HG03354 (cell line): ENCODE measurements at regions not wholly inside any gene's neighbourhood (a gene's known extent, or its start where the extent isn't known, plus 50 kb on each side); places are given as distances from the start of the nearest gene placed in this dataset.

Experiments
- ATAC-seq: cut with Tn5 transposase; IDR thresholded peaks from one replicate; pipeline ENCODE4 v1.9.1; 2021; ENCODE audit warnings: mild to moderate bottlenecking; ENCODE audit not compliant: unreplicated experiment, poor library complexity, severe bottlenecking

DNA sequence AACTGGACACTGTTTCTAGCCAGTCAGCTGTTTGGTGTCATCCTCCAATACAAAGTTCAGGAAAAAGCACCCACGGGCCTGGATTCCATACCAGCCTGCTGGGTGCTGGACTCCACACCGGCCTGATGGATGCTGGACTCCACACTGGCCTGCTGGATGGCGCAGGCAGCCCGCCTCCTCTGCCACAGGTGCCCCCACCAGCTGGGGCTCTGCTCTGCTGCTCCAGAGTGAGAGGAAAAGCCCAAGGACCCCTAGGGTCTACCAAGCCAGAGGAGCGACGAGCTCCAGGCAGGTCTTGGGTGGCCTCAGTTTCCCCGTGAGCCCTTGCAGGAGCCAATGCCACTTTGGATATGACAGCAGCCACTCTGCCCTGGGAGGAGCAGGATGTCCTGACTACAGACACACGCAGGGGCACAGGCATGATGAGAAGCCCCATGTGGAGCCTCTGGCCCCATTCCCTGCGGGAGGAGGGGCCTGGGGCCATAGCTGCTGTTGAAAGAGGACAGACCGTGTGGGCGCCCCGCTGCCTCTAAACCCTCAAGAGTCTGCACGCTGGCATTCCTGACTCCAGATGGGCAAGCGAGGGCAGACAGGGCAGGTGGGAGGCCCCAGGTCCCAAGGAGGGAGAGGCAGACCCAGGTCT lies 141.6 kb downstream of the OLFM1 start:
- no peak for ATAC-seq

DNA sequence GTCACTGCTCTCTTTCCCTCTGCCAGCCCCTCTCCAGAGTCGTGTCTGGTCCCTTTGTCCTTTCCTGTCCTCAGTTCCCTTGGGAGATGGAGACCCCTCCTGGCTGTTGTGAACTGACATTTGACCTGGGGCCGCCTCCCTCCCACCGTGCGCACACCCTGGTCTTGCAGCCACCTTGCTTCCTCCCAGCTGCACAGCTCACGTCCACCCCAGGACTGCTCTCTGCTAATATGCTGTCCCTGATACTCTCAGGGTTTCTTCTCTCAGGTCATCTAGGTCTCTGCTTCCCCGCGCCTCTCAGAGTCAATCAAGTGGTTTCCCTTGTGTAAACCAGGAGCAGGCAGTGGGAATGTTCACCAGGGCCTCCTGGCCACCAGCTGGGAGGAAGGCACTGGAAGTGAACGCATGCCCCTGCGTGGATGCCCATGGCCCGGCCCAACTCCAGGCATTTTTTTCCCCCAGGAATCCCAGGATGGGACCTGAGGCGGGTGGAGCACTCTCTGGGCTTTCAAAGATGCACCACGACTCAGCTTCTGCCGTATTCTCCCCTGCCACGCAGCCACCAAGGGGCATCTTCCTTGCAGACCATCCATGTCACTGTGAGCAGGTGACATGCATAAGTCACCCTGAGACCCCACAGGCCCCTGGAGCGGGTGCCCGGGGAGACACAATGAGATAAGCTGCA lies 142.4 kb downstream of the OLFM1 start:
- ATAC-seq = no peak

DNA sequence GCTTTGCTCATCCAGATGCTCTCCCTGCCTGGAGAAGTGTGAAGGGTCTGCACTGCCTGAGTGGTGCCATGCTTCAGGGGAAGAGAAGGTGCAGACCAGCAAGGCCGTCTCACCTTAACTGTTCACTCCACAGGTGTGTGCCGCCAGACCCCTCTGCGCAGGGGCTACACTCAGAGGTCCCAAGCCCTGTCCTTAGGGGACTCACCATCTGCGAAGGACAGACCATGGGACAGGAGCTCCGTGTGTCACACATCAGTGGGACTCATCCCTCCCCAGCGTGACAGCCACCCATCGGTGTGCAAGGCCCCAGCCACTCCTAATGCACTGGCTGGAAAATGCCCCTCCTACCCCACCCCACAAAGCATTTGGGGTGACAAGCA lies 142.9 kb downstream of the OLFM1 start:
- no peak for ATAC-seq

DNA sequence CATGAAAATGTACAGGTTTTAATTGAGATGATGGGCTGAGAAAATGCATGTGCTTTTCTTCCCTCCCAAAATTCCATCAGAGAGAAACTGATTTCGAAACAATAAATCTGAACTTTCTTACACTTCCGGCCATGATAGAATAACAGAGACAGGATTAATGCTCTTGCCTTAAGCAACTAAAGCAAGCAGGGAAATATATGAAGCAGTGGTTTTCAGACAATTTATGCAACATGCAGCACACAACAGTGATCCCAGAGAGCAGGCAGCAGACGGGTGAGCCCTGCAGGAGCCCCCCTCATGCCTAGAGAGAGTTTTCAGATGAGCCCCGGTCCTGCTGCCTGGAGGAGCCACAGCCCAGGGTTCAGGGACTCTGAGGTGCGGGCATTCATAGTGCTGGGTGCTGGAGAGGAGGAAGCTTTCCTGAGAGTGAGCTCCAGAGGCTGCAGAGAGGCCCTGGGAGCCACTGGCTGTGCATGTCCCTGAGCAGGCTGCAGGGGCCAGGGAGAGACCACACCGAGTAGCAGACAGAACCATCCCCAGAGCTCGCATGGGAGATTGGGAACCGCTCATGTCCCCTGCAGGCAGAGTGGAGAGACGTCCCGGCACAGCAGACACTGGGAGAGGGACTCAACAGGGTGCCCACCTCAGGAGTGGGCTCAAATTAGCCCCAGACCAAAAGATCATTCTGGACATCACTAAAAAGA lies 143.5 kb downstream of the OLFM1 start:
- no peak for ATAC-seq

DNA sequence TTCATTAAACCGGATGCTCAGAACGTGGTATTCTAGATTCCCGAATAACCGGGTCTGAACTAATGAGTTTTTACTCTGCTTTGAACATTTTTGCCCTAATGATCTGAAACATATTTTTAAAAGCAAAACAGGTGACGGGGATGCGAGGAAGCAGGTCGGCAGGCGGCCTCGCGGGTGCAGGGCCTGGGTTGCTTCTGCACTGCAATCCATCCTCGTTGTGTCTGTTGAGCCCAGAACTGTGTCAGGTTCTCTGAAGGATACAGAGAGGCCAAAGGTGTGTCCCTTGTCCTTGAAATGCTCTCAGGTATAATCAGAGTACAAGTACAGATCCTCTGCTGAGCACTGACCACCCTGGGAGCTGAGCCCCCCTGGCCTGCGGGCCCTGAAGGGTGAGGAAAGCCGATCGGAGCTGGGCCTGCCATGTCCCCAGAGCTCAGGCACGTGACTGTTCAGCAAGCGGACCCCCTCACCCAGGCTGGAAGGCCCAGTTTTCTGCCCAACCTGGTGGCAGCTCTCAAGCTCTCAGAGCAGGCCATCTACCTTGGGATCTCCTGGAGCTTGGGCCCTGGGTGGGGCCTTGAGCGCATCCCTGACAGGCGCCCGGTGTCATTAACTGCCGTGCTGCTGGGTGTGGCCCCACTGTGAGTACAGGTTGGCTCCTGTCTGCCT lies 151.8 kb downstream of the OLFM1 start:
- ATAC-seq = no peak

DNA sequence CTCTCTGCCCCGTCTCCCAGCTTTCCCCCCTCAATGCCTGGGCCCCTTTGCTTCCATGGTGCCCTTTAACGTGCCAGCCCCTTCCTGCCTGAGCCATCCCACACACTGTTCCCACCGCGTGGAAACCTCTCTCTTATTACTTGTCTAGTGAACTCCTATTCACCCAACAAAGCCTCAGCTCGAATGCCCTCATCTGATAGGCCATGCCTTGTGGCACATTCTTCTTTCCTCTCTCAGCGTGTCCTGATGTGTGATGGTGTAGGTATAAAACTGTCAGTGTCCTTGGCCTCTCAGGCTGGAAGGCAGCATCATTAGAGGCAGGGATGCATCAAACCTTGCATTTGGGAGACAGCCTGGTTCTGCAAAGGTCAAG lies 152.3 kb downstream of the OLFM1 start:
- ATAC-seq = no peak

DNA sequence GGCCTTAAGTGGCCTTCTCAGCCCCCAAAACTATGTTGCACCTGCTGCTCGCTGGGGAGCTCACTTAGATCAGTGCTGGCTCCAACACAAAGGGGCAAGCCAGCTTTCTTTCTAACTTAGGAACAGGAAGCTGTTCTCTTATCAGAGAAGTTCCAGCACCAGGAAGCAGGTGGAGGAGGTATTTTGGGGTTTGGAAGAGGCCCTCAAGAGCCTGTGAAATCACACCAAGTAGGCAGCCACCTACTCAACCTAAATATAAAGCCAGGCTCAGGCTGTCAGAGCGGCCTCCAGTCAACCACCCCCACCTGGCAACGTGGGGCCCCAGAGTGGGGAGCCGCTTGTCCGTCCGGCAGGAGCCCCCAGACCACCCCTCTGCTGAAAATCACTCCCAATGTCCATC lies 152.8 kb downstream of the OLFM1 start:
- no peak for ATAC-seq

DNA sequence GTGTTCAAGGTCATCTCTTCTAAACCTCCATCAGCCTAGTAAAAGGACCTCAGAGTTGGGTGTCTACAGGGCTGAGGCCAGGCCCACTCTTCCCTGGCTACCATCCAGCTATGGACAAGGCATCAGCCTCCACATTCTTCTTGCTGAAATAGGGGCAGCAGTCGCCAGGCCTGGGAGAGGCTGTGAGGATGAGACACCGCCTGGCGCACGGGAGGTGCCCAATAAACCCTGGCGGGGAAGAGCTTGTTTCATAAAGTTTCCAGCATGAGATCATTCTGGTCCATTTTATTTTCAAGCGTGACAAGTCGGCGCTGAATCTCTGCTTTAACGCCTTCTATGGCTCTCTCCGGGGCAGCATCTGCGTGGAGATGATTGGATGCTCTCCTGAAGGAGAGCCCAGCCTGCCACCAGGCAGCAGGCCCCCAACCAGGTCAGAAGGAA lies 153.4 kb downstream of the OLFM1 start:
- no peak for ATAC-seq

DNA sequence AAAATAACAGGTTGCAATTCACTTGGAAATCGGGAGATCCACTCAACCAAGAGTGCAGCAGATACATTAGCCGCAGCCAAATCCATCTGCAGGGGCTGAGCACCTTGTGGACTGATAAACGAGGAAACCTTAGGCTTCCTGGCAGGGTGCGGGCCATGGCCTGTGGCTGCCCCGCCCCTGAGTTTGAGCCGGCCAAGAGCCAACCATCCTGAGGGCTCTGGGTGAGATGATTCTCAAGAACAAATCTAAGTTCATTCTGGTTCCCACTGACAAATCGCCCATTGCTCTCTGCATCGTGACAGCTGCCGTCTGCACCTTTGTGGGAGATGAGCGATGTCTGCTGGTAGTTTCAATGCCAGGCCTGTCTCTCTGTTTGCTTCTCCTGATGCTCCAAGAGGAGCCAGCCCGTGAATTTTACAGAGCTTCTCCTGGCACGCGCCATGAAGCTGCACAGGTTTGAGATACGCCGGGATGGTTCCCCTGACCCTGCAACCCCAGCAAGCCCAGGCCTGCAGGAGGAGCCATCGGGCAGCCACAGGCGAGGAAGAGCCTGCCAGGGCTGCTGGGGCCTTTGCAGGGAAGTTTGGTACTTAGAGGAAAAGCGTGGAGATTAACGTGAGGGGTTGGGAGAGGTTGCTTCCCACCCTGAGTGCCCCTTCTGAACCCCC lies 154.0 kb downstream of the OLFM1 start:
- no peak for ATAC-seq

DNA sequence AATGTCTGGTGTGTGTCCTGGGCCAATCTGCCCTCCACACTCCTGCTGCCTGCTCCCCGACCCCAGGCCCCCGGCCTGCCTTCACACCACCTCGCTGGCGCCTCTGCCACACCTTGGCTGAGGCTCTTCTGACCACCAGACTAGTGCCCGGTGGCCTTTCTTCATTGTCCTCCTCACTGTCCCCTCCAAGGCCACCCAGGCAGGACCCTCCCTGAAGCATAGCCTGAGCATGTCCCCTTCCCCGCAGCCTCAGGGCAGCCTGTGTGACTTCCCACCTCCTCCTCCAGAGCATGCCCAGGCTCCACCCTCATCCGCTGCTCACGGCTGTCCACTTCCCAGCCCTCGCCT lies 154.6 kb downstream of the OLFM1 start:
- no peak for ATAC-seq

DNA sequence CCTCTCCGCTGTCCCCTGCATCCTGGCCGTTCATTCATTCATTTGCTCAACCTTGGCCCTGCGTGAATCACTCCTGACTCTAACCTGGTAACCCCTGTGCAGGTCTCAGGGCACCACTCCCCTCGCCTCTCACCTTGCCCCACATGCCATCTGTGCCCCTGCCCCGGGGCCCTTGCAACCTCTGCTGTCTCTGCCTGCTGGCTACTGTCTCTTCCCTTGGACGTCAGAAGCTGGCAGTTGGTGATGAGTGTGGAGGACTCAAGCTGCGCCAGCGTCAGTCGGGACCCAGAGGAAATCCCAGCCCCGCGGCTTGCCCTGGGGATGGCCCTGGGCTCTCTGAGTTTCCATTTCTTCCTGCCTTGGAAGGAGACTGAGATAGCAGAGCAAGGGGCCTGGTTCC lies 154.9 kb downstream of the OLFM1 start:
- no peak for ATAC-seq

DNA sequence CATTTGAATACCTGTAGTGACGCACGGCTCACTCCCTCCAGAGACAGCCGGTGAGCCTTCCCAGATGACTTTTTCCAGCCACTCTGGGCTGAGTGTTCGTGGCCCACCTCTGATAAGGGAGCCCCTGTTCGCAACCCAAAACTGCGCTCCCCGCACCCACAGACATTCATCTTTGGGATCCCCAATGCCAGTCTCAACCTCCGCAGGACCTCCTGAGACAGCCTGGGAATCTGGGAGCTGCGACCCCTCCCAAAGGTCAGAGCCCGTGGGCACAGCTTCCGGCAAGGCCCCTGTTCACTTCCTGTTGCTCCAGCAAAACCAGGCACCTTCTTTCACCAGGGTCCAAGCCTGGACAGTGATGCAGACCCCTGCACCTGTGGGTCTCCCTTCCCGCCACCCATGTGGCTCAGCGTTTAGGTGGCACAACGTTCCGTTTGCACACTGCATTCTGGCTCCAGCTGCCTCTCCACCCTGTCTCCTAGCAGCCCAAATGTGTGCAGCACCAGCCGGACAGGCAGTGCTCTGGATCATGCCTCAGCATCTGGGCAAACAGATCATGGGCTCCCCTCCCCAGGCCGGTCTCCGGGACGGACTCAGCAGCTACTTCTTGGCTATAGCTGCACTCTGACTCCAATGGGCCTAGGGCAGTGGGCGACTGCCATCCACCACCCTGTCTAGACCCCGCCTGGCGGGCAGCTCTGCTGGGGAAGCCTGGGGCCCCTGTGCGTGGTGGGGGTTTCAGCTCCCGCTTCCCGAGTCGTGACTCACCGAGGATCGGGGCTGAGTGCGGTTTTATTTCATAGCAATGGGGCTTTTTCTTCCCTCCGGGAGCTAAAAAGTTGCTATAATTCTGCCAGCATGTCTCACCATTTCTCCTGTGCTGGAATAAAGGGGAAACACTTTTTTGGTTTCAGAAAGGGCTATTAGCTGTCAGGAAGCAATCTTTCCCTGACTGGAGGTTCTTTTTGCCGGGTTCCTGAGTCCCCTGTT lies 156.0 kb downstream of the OLFM1 start:
- ATAC-seq = no peak

DNA sequence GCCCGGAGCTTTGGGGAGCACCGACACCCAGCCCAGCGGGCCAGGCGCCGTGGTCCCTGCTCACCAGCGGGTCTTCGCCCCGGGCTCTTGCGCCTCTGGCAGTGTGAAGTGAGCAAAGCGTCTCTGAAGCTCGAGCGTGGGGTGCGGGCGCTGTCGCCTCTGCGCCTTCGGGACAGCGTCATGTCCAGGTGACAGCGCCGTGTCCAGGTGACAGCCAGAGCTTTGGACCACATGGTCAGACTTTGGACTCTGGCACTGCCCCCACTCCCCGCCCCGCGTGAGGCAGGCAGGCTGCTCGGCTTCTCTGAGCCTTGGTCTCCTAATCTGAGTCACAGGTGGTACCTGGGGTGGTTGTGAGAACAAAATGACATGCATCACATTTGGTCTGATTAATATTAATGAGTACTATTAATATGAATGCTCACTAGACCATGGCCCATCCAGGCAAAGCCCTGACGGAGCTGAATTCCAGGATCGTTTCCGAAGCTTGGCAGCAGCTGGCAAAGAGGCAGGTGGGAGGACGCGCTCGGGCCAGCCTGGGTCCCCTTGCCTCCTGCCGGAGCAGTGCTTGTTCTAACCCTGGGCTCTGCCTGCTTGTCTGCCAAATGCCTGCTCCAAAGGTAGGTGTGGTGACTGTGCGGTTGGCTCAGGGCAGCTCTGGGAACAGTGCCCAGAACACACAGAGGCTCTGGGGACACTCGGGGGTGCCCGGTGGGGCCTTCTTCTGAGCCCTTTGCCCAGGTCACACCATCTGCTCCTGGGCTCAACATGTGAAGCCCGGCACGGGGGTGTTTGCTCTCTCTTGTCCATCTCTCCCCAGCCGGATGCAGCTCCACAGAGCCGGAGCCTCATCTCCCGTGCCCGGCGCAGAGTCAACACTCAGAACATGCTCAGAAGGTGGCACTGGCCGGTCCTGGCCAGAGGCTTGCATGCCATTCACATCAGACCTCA lies 157.1 kb downstream of the OLFM1 start:
- ATAC-seq = no peak

DNA sequence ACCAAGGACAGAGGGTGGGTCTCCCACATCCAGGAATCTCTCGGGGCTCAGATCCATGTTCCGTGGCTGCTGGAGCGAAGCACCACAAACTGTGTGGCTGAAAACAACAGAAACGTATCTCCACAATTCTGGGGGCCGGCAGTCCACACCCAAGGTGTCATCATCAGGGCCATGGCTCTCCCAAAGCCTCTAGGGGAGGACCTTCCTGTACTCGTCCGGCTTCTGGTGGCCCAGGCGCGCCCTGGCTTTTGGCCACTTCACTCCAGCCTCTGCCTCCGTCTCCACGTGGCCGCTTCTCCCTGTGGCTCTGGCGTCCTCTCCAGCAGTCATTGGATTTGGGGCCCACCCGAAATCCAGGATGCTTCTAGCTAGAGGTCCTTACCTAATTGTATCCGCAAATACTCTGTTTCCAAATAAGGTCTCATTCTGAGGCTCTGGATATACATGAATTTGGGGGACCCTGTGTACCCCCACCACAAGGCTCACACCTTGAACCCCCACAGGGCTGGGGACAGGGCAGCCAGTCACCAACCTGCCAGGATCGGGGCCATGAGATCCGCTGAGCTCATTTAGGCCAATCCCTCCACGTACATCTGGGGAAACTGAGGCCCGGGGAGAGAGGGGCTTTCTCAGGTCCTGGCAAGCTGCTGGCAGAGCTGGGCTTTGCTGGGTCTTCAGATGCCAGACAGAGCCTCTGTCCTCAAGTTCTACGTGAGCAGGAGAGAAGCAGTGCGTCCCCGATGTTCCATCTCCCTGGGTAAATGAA lies 158.2 kb downstream of the OLFM1 start:
- ATAC-seq = no peak

DNA sequence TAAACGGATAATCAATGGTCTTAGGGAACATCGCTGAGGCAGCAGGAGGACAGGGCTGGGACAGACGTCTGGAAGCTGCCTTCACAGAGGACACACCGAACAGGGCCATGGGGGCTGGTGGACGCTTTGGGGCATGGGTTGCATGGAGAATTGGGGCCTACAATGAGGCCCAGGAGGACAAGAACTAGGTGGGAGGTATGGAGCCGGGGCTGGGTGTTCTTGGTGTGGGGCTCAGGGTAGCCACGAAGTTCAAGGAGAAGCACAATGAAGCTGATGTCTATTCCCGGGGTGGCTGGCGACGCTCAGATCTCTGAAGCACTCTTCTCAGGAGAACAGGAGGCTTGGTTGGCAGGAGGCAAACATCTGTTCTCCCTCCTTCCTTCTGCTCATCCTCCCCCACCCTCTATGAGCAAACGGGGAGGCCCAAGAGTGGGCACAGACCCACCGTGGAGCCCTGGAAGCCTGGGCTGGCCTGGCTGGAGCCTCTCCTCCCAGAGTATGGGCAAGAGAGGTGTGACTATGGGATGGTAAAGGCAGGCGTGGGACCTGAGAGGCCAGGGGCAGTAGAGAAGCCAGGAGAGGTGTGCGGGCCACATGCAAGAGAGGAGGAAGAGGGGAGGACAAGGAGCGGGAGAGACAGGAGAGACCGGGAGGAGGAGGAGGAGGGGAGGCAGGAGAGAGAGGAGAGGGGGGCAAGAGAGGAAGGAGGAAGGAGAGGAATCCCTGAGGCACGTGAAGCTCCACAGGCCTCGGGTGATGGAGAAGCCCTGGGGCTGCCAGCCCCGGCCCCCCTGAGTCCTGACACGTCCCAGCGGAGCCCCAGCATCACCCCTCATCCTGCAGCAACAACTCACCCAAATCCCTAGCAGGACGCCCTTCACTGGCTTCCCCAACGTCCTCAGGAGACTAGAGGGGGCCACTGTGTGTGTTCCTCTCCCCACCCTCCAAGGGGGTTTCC lies 159.1 kb downstream of the OLFM1 start:
- ATAC-seq = no peak

DNA sequence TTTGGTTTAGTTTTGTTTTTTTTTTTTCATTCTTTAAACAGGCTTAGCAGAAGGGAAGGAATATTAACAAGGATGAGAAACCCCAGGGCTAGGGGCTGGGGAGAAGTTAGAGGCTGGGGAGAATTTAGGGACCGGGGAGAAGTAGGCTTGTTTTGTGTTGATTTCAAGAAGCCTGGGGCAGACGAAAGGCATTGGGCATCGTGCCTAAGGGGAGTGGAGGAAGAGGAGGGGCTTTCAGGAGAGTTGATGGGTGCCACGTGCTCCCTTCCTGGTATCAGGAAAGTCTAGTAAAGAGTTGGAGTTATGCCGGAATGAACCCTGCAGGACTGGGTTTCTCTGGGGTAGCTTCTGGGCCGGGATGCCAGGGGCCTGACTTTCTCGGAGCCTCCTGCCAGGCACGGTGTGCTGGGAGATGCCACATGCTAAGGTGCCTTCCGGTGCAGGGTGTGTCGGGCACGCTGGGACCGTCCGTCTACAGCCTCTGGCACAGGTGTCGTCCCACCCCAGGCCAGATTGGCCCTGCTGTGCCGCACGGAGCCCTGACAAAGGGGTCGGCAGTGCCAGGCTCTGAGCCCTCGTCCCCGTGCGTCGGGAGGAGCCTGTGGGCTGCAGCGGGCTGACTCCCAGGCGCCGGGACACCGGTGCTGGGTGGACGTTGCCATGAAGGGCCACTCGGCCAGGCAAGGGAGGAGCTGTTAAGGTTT lies 159.9 kb downstream of the OLFM1 start:
- ATAC-seq = no peak
